ENCODE measurements at regions not wholly inside any gene's neighbourhood (a gene's known extent, or its start where the extent isn't known, plus 50 kb on each side); places are given as distances from the start of the nearest gene placed in this dataset.
"Not testable (repeated sequence)": the region's sequence is repeated elsewhere in the genome, so short reads cannot be mapped to it uniquely, and the experiment has no call there.

DNA sequence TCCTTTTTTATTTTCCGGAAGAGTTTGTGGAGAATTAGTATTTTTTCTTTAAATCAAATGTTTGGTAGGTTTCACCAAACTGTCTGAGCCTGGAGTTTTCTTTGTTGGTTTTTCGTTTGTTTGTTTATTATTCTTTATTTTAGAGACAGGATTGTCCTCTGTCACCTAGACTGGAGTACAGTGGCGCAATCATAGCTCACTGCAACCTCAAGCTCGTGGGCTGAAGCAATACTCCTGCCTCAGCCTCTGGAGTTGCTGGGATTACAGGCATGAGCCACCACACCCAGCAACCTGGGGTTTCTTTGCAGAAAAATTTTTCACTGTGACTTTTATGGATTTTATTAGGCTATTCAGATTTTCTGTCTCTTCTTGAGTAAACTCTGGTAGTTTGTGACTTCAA is 120.2 kb upstream of the LOC128125822 start:
- H3K9me3 ChIP-seq (replicated peaks) = no peaks in the 10 kb centered on the region
- DNase-seq = no peak
- no peaks in the 10 kb centered on the region for H3K27me3 ChIP-seq
- H3K36me3 ChIP-seq = no peaks in the 10 kb centered on the region
- no peak overlapping the region for H3K4me3 ChIP-seq
- no peaks in the 10 kb centered on the region for H3K4me1 ChIP-seq
- no peak overlapping the region for H3K27ac ChIP-seq

GRCh38 chr6:63456734-63457133 is 115.5 kb upstream of the LOC128125822 start:
- Histone ChIP-seq H3K4me1 (no peaks in the 10 kb centered on the region), H3K27me3 (no peaks in the 10 kb centered on the region; the same call in 1 of the 2 replicates), H3K4me3 (no peak overlapping the region), H3K27ac (no peak overlapping the region), H3K9me3 (replicated peaks) (no peaks in the 10 kb centered on the region), H3K36me3 (no peaks in the 10 kb centered on the region)
- DNase-seq = no peak

- Histone ChIP-seq H3K27ac (no peak overlapping the region), H3K9me3 (replicated peaks) (no peaks in the 10 kb centered on the region), H3K27me3 (no peaks in the 10 kb centered on the region; the same call in 1 of the 2 replicates), H3K4me3 (no peak overlapping the region), H3K4me1 (no peaks in the 10 kb centered on the region), H3K36me3 (no peaks in the 10 kb centered on the region)
- no peak for DNase-seq
Observed at GRCh38 chr6:63458480-63459115, 113.7 kb upstream of the LOC128125822 start.

DNA sequence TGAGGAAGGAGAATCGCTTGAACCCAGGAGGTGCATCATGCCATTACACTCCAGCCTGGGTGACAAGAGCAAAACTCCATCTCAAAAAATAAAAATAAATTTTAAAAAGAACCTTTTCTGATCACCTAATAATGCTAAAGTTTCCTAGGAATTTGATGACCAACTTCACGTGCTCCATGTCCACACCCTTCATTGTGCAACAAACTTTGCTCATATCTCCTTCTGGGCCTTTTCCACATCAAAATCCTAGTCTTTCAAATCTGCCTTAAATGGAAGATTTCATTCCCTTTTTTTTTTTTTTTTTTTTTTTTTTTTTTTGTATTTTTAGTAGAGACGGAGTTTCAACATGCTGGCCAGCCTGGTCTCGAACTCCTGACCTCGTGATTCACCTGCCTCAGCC is 112.5 kb upstream of the LOC128125822 start:
- no peaks in the 10 kb centered on the region for H3K9me3 ChIP-seq (replicated peaks)
- no peaks in the 10 kb centered on the region for H3K36me3 ChIP-seq
- H3K4me1 ChIP-seq = no peaks in the 10 kb centered on the region
- H3K27ac ChIP-seq = no peak overlapping the region
- H3K27me3 ChIP-seq = no peaks in the 10 kb centered on the region; the same call in 1 of the 2 replicates
- no peak for DNase-seq
- H3K4me3 ChIP-seq = no peak overlapping the region

DNA sequence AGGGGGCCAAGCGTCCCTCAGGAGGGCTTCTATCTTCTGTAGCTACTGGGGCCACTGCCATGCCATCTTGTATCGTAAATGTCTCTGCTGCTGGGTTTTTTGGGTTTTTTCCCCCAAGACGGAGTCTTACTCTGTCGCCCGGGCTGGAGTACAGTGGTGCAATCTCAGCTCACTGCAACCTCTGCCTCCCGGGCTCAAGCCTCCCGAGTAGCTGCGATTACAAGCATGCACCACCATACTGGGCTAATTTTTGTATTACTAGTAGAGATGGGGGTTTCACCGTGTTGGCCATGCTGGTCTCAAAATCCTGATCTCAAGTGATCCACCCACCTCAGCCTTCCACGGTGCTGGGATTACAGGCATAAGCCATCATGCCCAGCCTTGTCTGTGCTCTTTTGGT is 111.3 kb upstream of the LOC128125822 start:
- Histone ChIP-seq H3K4me3 (no peak overlapping the region), H3K36me3 (no peaks in the 10 kb centered on the region), H3K4me1 (no peaks in the 10 kb centered on the region), H3K27me3 (no peaks in the 10 kb centered on the region; the same call in 1 of the 2 replicates), H3K27ac (no peak overlapping the region), H3K9me3 (replicated peaks) (no peaks in the 10 kb centered on the region)
- DNase-seq = no peak

DNA sequence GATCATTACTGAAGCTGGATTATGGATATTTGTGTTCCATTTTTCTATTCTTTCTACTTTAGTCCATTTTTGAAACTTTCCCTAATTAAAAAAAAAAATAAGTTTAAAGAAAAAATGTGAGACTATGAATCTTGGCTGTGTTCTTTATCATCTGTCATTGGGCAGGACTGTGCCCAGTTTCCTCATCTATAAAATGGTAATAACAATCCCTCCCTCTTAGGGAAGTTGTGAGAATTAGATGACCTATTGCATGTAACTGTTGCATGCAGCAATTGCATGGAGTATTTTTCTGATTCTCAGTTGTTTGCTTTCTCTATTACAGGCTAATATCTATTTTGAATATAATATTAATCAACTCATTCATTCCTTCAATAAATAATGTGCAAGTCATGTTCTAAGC is 108.2 kb upstream of the LOC128125822 start:
- Histone ChIP-seq H3K9me3 (replicated peaks) (no peaks in the 10 kb centered on the region), H3K27ac (no peak overlapping the region), H3K36me3 (no peaks in the 10 kb centered on the region), H3K27me3 (no peaks in the 10 kb centered on the region; the same call in 1 of the 2 replicates), H3K4me3 (no peak overlapping the region), H3K4me1 (no peaks in the 10 kb centered on the region)
- DNase-seq = no peak

- no peak for DNase-seq
- Histone ChIP-seq H3K9me3 (replicated peaks) (no peaks in the 10 kb centered on the region), H3K4me1 (no peaks in the 10 kb centered on the region), H3K27ac (no peak overlapping the region), H3K27me3 (no peaks in the 10 kb centered on the region), H3K4me3 (no peak overlapping the region), H3K36me3 (no peaks in the 10 kb centered on the region)
Observed at GRCh38 chr6:63465750-63466149, 106.5 kb upstream of the LOC128125822 start.

- Histone ChIP-seq H3K27me3 (no peaks in the 10 kb centered on the region), H3K27ac (no peak overlapping the region), H3K4me1 (no peaks in the 10 kb centered on the region), H3K4me3 (no peak overlapping the region), H3K9me3 (replicated peaks) (no peaks in the 10 kb centered on the region), H3K36me3 (no peaks in the 10 kb centered on the region)
- DNase-seq = no peak
Observed at GRCh38 chr6:63466242-63466733, 106.0 kb upstream of the LOC128125822 start.

DNA sequence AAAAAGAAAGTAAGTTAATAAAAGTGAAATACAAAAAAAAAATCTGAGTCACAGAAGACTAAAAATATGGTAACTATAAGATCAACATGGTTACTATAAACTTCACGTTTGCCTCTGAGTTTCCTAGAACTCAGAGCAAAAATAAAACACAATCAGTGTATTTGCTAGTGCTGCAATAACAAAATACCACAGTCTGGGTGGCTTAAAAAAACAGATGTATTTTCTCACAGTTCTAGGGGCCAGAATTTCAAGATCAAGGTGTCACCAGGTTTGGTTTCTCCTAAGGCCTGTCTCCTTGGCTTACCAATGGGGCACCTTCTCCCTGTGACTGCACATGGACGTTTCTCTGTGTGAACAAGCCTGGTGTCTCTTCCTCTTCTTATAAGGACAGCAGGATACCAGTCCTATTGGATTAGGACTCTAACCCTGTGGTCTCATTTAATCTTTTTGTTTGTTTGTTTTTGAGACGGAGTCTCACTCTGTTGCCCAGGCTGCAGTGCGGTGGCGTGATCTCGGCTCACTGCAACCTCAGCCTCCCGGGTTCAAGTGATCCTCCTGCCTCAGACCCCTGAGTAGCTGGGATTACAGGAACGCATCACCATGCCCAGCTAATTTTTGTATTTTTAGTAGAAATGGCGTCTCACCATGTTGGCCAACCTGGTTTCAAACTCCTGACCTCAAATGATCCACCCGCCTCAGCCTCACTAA is 104.9 kb upstream of the LOC128125822 start:
- Histone ChIP-seq H3K36me3 (no peaks in the 10 kb centered on the region), H3K4me3 (no peak overlapping the region), H3K27me3 (no peaks in the 10 kb centered on the region), H3K27ac (no peak overlapping the region), H3K4me1 (no peaks in the 10 kb centered on the region), H3K9me3 (replicated peaks) (no peaks in the 10 kb centered on the region)
- DNase-seq = no peak

DNA sequence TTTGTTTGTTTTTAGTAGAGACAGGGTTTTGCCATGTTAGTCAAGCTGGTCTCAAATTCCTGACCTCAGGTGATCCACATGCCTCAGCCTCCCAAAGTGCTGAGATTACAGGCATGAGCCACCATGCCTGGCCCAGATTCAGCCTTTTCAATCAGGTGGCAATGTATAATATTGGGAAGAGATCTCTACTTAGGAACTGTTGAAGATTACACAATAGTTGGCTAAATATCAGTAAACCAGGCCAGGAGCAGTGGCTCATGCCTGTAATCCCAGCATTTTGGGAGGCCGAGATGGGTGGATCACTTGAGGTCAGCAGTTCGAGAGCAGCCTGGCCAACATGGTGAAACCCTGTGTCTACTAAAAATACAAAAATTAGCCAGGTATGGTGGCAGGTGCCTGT is 101.1 kb upstream of the LOC128125822 start:
- not testable (repeated sequence) for H3K36me3 ChIP-seq; H3K4me1 ChIP-seq; H3K27me3 ChIP-seq; DNase-seq; H3K4me3 ChIP-seq; H3K27ac ChIP-seq; H3K9me3 ChIP-seq (replicated peaks)

DNA sequence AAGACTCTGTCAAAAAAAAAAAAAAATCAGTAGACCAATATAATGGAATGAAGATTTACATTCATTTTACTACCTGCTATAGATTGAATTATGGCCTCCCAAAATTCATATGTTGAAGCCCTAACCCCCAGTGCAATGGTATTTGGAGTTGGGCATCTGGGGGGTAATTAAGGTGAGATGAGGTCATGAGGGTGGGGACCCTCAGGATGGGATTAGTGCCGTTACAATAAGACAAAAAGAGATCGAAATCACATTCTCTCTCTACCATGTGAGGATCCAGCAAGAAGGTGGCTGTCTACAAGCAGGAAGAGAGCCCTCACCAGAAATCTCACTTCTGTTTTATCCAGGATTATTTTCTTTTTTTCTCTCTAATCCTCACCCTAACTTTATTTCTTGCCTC is 100.6 kb upstream of the LOC128125822 start:
- no peak for DNase-seq
- H3K4me1 ChIP-seq = no peaks in the 10 kb centered on the region
- no peaks in the 10 kb centered on the region for H3K27me3 ChIP-seq
- H3K27ac ChIP-seq = no peak overlapping the region
- no peaks in the 10 kb centered on the region for H3K9me3 ChIP-seq (replicated peaks)
- H3K36me3 ChIP-seq = no peaks in the 10 kb centered on the region
- no peak overlapping the region for H3K4me3 ChIP-seq

- DNase-seq = no peak
Observed at GRCh38 chr6:63475707-63476106, 96.6 kb upstream of the LOC128125822 start.

DNA sequence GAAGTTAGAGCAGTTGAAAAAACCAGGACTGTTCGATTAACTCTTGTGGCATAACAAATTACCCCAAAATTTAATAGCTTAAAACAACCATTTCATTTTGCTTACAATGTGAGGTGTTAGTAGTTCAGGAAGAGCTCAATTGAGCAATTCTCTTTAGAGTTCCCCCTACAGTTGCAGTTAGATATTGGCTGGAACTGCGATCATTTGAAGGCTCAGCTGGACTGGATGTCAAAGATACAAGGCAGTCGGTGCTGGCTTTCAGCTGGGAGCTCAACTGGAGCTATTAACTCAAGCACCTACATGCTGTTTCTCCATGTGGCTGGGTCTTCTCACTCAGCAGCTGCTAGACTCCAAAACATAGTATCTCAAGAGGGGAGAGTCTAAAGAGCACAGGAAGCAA is 96.0 kb upstream of the LOC128125822 start:
- Histone ChIP-seq H3K4me1 (no peaks in the 10 kb centered on the region), H3K27ac (no peak overlapping the region), H3K9me3 (replicated peaks) (no peaks in the 10 kb centered on the region), H3K4me3 (no peak overlapping the region), H3K27me3 (no peaks in the 10 kb centered on the region), H3K36me3 (no peaks in the 10 kb centered on the region)
- DNase-seq = no peak

More at GRCh38 chr6:63475707-63476106, 96.6 kb upstream of the LOC128125822 start:
- Histone ChIP-seq H3K9me3 (replicated peaks) (no peaks in the 10 kb centered on the region), H3K4me3 (no peak overlapping the region), H3K36me3 (no peaks in the 10 kb centered on the region), H3K27ac (no peak overlapping the region), H3K27me3 (no peaks in the 10 kb centered on the region), H3K4me1 (no peaks in the 10 kb centered on the region)

DNA sequence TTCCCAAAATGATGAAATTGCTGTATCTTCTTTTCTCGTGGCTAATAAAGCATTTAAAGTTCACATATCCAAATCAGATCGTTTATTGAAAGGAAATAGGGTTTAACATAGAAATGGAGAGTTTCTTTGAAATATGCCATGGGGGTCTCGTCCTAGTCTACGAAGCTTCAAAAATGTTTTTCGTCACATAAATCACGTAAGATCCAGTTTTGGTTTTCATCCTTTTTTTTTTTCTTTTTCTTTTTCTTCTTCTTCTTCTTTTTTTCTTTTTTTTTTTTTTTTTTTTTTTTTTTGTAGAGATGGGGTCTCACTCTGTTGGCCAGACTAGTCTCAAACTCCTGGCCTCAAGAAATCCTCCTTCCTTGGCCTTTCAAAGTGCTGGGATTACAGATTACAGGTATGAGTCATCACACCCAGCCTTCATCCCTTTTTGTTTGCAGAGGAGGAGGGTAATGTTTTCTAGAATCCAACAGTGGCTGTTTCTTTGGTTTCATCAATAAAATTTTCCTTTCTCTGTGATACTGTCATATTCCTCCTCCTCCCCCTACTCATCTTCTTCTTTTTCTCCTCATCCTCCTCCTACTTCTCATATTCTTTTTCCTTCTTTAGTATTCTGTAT is 94.7 kb upstream of the LOC128125822 start:
- H3K4me1 ChIP-seq = no peaks in the 10 kb centered on the region
- H3K27me3 ChIP-seq = no peaks in the 10 kb centered on the region
- H3K4me3 ChIP-seq = no peak overlapping the region
- no peaks in the 10 kb centered on the region for H3K9me3 ChIP-seq (replicated peaks)
- H3K27ac ChIP-seq = no peak overlapping the region
- no peaks in the 10 kb centered on the region for H3K36me3 ChIP-seq
- no peak for DNase-seq

GRCh38 chr6:63478734-63479133 is 93.5 kb upstream of the LOC128125822 start:
- Histone ChIP-seq H3K4me3 (no peak overlapping the region), H3K9me3 (replicated peaks) (no peaks in the 10 kb centered on the region)
- DNase-seq = no peak

More at GRCh38 chr6:63478734-63479133, 93.5 kb upstream of the LOC128125822 start:
- Histone ChIP-seq H3K4me1 (no peaks in the 10 kb centered on the region), H3K27me3 (no peaks in the 10 kb centered on the region), H3K36me3 (no peaks in the 10 kb centered on the region), H3K27ac (no peak overlapping the region)
